Endothelial cell of umbilical vein (primary cell): ENCODE measurements at regions not wholly inside any gene's neighbourhood (a gene's known extent, or its start where the extent isn't known, plus 50 kb on each side); places are given as distances from the start of the nearest gene placed in this dataset.

Experiments
- EZH2 ChIP-seq: IDR thresholded peaks from 2 replicates; pipeline ENCODE4 v1.6.1; 2012; ENCODE audit warnings: borderline replicate concordance, low read depth, mild to moderate bottlenecking, moderate library complexity, low read length, inconsistent platforms; ENCODE audit not compliant: severe bottlenecking
- GATA2 ChIP-seq: IDR thresholded peaks from 2 replicates; pipeline ENCODE4 v1.7.0; 2011; ENCODE audit warnings: low read depth, mild to moderate bottlenecking, moderate library complexity, mixed read lengths, low read length; ENCODE audit not compliant: insufficient read length, insufficient read depth
- JUN ChIP-seq: IDR thresholded peaks from 2 replicates; pipeline ENCODE4 v1.6.1; 2011; ENCODE audit warnings: borderline replicate concordance, low read depth; ENCODE audit not compliant: insufficient read length, insufficient read depth
- MYC ChIP-seq: IDR thresholded peaks from one replicate; pipeline ENCODE4 v1.6.1; 2011; ENCODE audit warnings: mild to moderate bottlenecking, low read depth, low read length
- POLR2A ChIP-seq: IDR thresholded peaks from 2 replicates; pipeline ENCODE4 v1.6.1; 2012; ENCODE audit warnings: low read depth, mild to moderate bottlenecking, control low read depth, low read length
- POLR2AphosphoS5 ChIP-seq: IDR thresholded peaks from 2 replicates; pipeline ENCODE4 v1.6.1; 2012; ENCODE audit warnings: low read depth, mild to moderate bottlenecking, control low read depth, low read length, moderate library complexity; ENCODE audit not compliant: insufficient read depth
- TF ChIP-seq, protein P1 (sequence below), 2 donors: IDR thresholded peaks; 1 replicate in 1 of 2; 2 replicates in 1 of 2; pipeline ENCODE4 v1.5.1; 2011; ENCODE audit warnings: low read length in 2 of 2, mild to moderate bottlenecking in 2 of 2, moderate library complexity in 2 of 2, control low read depth in 1 of 2, inconsistent platforms in 1 of 2, low read depth in 1 of 2; ENCODE audit not compliant: insufficient read depth in 1 of 2; ENCODE audit errors: extremely low read depth in 1 of 2
- TF ChIP-seq, protein P2 (sequence below): IDR thresholded peaks from 2 replicates; pipeline ENCODE4 v1.6.1; 2011; ENCODE audit not compliant: insufficient read depth, insufficient read length

DNA sequence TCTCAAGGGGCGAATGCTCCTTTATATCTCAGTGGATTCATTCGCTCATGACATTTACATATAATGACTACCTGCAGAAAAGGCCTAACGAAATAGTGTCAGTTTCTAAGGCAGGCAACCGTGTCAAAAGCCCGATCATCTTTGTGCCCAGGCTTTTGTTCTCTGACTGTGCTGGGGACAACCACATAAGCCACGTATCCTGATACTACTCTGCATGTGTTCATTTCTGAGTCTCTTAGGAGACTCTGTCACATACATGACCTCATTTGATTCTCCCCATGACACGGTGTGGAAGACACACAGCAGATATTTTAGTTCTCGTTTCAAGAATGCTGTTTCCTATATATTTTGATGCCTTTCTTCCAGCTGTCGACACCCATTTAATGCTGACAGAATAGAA is 598.5 kb downstream of the BNC2 start:
- TF ChIP-seq POLR2A (no peak), GATA2 (no peak), MYC (no peak), POLR2AphosphoS5 (no peak), EZH2 (no peak), JUN (no peak)
- TF ChIP-seq, protein P1, sequence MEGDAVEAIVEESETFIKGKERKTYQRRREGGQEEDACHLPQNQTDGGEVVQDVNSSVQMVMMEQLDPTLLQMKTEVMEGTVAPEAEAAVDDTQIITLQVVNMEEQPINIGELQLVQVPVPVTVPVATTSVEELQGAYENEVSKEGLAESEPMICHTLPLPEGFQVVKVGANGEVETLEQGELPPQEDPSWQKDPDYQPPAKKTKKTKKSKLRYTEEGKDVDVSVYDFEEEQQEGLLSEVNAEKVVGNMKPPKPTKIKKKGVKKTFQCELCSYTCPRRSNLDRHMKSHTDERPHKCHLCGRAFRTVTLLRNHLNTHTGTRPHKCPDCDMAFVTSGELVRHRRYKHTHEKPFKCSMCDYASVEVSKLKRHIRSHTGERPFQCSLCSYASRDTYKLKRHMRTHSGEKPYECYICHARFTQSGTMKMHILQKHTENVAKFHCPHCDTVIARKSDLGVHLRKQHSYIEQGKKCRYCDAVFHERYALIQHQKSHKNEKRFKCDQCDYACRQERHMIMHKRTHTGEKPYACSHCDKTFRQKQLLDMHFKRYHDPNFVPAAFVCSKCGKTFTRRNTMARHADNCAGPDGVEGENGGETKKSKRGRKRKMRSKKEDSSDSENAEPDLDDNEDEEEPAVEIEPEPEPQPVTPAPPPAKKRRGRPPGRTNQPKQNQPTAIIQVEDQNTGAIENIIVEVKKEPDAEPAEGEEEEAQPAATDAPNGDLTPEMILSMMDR (IDR thresholded peaks at IDR 0.05; ENCODE audit: extremely low read depth in 1 of 2, insufficient read depth in 1 of 2, low read depth in 1 of 2, low read length in 2 of 2) = no peak
- TF ChIP-seq, protein P2, sequence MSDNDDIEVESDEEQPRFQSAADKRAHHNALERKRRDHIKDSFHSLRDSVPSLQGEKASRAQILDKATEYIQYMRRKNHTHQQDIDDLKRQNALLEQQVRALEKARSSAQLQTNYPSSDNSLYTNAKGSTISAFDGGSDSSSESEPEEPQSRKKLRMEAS = no peak
